ENCODE measurements at regions not wholly inside any gene's neighbourhood (a gene's known extent, or its start where the extent isn't known, plus 50 kb on each side); places are given as distances from the start of the nearest gene placed in this dataset.

GRCh38 chr2:144041612-144042011 lies 478.3 kb downstream of the ZEB2 start:
- no peak for TF ChIP-seq CTCF (IDR thresholded peaks at IDR 0.05)
- TF ChIP-seq POLR2A (IDR thresholded peaks at IDR 0.05): no peak
